SK-N-SH (cell line): ENCODE measurements at regions not wholly inside any gene's neighbourhood (a gene's known extent, or its start where the extent isn't known, plus 50 kb on each side); places are given as distances from the start of the nearest gene placed in this dataset.

Source experiments
- CTCF ChIA-PET: fragments of 300-600, 350-600 bp; formaldehyde crosslinking; extraction: SDS; loops from one replicate; lab custom pipeline; 2021; lab: Yijun Ruan, JAX
- POLR2A ChIA-PET: fragments of 350-600 bp; sonication (Branson Sonifier 250); formaldehyde crosslinking; extraction: SDS; loops from one replicate; lab custom pipeline; 2020; ENCODE audit warnings: antibody characterized with exemption, inconsistent platforms; lab: Yijun Ruan, JAX
- DNase-seq: peaks from one replicate; pipeline ENCODE4 v3.0.0; 2012
- H2AFZ ChIP-seq: fragments of 200-600 bp; sonication (generic); 2 replicates; pipeline ENCODE4 v1.8.1; 2016; ENCODE audit warnings: antibody characterized with exemption, mild to moderate bottlenecking, low read depth
- H3F3A ChIP-seq: fragments of 200-600 bp; sonication (generic); replicated peaks from 2 replicates; pipeline ENCODE3; 2016; ENCODE audit warnings: antibody characterized with exemption, mild to moderate bottlenecking; ENCODE audit not compliant: insufficient read depth
- H3K27ac ChIP-seq, 2 experiments: fragments of 200-500 bp in 1 of 2; fragments of 200-600 bp in 1 of 2; sonication (Bioruptor generic) in 1 of 2; sonication (generic), shearing (Covaris generic) in 1 of 2; 2 replicates each; pipeline versions ENCODE4 v1.5.1 to v1.6.1; 2014 to 2016; ENCODE audit warnings: low read depth in 2 of 2, inconsistent platforms in 1 of 2, low read length in 1 of 2, mild to moderate bottlenecking in 1 of 2, mixed read lengths in 1 of 2
- H3K27me3 ChIP-seq: fragments of 200-600 bp; sonication (generic), shearing (Covaris generic); 2 replicates; pipeline ENCODE4 v1.6.1; 2016; ENCODE audit warnings: mixed run types; ENCODE audit not compliant: insufficient read depth
- H3K36me3 ChIP-seq, 2 experiments: fragments of 200-500 bp in 1 of 2; fragments of 200-600 bp in 1 of 2; sonication (Bioruptor generic) in 1 of 2; sonication (generic) in 1 of 2; replicated peaks in 1 of 2; 2 replicates each; pipeline versions ENCODE3 to v1.5.1; 2014 to 2016; ENCODE audit warnings: low read length in 1 of 2, mild to moderate bottlenecking in 1 of 2; ENCODE audit not compliant: insufficient read depth in 2 of 2, control insufficient read depth in 1 of 2
- H3K4me1 ChIP-seq, 2 experiments: fragments of 200-500 bp in 1 of 2; fragments of 200-600 bp in 1 of 2; sonication (Bioruptor generic) in 1 of 2; sonication (generic), shearing (Covaris generic) in 1 of 2; 2 replicates each; pipeline versions ENCODE4 v1.5.1 to v1.6.1; 2014 to 2016; ENCODE audit warnings: low read depth in 1 of 2, low read length in 1 of 2, mixed run types in 1 of 2; ENCODE audit not compliant: insufficient read depth in 2 of 2, control insufficient read depth in 1 of 2
- H3K4me2 ChIP-seq: fragments of 200-600 bp; sonication (generic), shearing (Covaris generic); 2 replicates; pipeline ENCODE4 v1.6.1; 2017; ENCODE audit warnings: mixed run types
- H3K4me3 ChIP-seq, 2 experiments: fragments of 200-500 bp in 1 of 2; fragments of 200-600 bp in 1 of 2; sonication (Bioruptor generic) in 1 of 2; sonication (generic), shearing (Covaris generic) in 1 of 2; 2 replicates each; pipeline versions ENCODE4 v1.5.1 to v1.8.1; 2014 to 2016; ENCODE audit warnings: low read depth in 2 of 2, inconsistent platforms in 1 of 2, low read length in 1 of 2, mild to moderate bottlenecking in 1 of 2, mixed read lengths in 1 of 2, moderate library complexity in 1 of 2
- H3K79me2 ChIP-seq: fragments of 200-600 bp; sonication (generic); 2 replicates; pipeline ENCODE4 v1.8.1; 2017; ENCODE audit warnings: mild to moderate bottlenecking; ENCODE audit not compliant: insufficient read depth
- H3K9ac ChIP-seq: fragments of 200-600 bp; sonication (generic); 2 replicates; pipeline ENCODE4 v1.6.1; 2017; ENCODE audit warnings: mixed run types
- H3K9me2 ChIP-seq: fragments of 200-600 bp; sonication (generic); 2 replicates; pipeline ENCODE4 v1.6.1; 2017; ENCODE audit warnings: mixed run types
- H3K9me3 ChIP-seq: fragments of 200-600 bp; sonication (generic); 2 replicates; pipeline ENCODE4 v1.6.1; 2017; ENCODE audit warnings: mixed run types, mild to moderate bottlenecking, moderate library complexity
- H4K20me1 ChIP-seq: fragments of 200-600 bp; sonication (generic); 2 replicates; pipeline ENCODE4 v1.6.1; 2017; ENCODE audit warnings: mild to moderate bottlenecking, mixed run types; ENCODE audit not compliant: insufficient read depth
- ELF1 ChIP-seq: IDR thresholded peaks from 2 replicates; pipeline ENCODE4 v1.4.0; 2012
- IRF3 ChIP-seq: fragments of 150-350 bp; IDR thresholded peaks from 2 replicates; pipeline ENCODE4 v1.6.1; 2016; ENCODE audit warnings: mild to moderate bottlenecking, low read depth, low read length
- JUND ChIP-seq: IDR thresholded peaks from 2 replicates; pipeline ENCODE4 v1.4.0; 2012
- NFIC ChIP-seq: IDR thresholded peaks from 2 replicates; pipeline ENCODE4 v1.4.0; 2012; ENCODE audit warnings: borderline replicate concordance
- RAD21 ChIP-seq: IDR thresholded peaks from 2 replicates; pipeline ENCODE4 v1.6.1; 2012; ENCODE audit warnings: mild to moderate bottlenecking, low read length
- RFX5 ChIP-seq: IDR thresholded peaks from 2 replicates; pipeline ENCODE4 v1.6.1; 2012; ENCODE audit warnings: mild to moderate bottlenecking, improper control_type of control experiment, low read length
- RXRA ChIP-seq: IDR thresholded peaks from 2 replicates; pipeline ENCODE4 v1.4.0; 2012; ENCODE audit warnings: low read depth, mild to moderate bottlenecking, borderline replicate concordance
- TAF1 ChIP-seq: IDR thresholded peaks from 2 replicates; pipeline ENCODE4 v1.6.1; 2012; ENCODE audit warnings: low read depth, mild to moderate bottlenecking, low read length, moderate library complexity, borderline replicate concordance
- YY1 ChIP-seq: IDR thresholded peaks from 2 replicates; pipeline ENCODE4 v1.4.0; 2012; ENCODE audit warnings: low read depth, mild to moderate bottlenecking
- WGBS: methylation state at CpG from one replicate; pipeline ENCODE4 v1.1.6; 2017; ENCODE audit warnings: low lambda C conversion rate; 5-methylcytosine and 5-hydroxymethylcytosine counted together
- TF ChIP-seq, protein P1 (sequence below): IDR thresholded peaks from 2 replicates; pipeline ENCODE4 v1.4.0; 2012; ENCODE audit warnings: low read depth, borderline replicate concordance
- TF ChIP-seq, protein P2 (sequence below): fragments of 200-600 bp; sonication (generic); IDR thresholded peaks from 2 replicates; pipeline ENCODE4 v1.6.1; 2017; ENCODE audit warnings: antibody characterized with exemption, mild to moderate bottlenecking, moderate library complexity
- TF ChIP-seq, protein P3 (sequence below): IDR thresholded peaks from 2 replicates; pipeline ENCODE4; 2012

- POLR2A ChIA-PET, result no interaction called here
Measured at GRCh38 chr6:10310826-10311225, 104.0 kb downstream of the TFAP2A start.

DNA sequence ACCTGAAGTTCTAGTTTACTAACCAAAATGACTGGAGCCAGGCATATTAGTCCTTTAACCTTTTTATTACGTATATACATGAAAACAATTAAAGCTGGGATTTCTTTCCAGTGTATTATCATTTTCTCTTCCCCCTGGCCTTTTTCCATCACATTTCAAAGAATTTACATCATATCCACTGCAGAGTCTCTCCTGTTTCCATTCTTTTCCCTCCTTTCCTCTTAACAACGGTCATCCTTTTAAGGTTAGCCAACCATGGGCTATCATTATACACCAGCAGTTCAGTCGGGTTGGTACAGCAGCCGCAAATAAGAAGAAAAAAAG is 104.6 kb downstream of the TFAP2A start:
- Histone ChIP-seq H3K79me2 (no peaks in the 10 kb centered on the region), H3K36me3 (no peaks in the 10 kb centered on the region), H3K9me2 (no peaks in the 10 kb centered on the region), H3K4me2 (no peak overlapping the region), H3K27ac (no peak overlapping the region), H3K9me3 (no peaks in the 10 kb centered on the region), H3K9ac (no peak overlapping the region), H3K4me1 (no peaks in the 10 kb centered on the region), H4K20me1 (no peaks in the 10 kb centered on the region), H3K27me3 (peaks cover 41% of the 10 kb centered on the region; the same call in 1 of the 2 replicates), H3K4me3 (no peak overlapping the region), H2AFZ (no peak overlapping the region), H3F3A (no peaks in the 10 kb centered on the region)
- 7% methylated on average over 4 of the region's 4 CpGs for WGBS
- TF ChIP-seq, protein P1, sequence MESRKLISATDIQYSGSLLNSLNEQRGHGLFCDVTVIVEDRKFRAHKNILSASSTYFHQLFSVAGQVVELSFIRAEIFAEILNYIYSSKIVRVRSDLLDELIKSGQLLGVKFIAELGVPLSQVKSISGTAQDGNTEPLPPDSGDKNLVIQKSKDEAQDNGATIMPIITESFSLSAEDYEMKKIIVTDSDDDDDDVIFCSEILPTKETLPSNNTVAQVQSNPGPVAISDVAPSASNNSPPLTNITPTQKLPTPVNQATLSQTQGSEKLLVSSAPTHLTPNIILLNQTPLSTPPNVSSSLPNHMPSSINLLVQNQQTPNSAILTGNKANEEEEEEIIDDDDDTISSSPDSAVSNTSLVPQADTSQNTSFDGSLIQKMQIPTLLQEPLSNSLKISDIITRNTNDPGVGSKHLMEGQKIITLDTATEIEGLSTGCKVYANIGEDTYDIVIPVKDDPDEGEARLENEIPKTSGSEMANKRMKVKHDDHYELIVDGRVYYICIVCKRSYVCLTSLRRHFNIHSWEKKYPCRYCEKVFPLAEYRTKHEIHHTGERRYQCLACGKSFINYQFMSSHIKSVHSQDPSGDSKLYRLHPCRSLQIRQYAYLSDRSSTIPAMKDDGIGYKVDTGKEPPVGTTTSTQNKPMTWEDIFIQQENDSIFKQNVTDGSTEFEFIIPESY, result no peak
- DNase-seq, result no peak
- ChIA-PET CTCF (no interaction called here), POLR2A (no interaction called here)

More at GRCh38 chr6:10310826-10311225, 104.0 kb downstream of the TFAP2A start:
- Histone ChIP-seq H3K4me3 (no peak overlapping the region), H3K4me2 (no peak overlapping the region), H4K20me1 (no peaks in the 10 kb centered on the region), H2AFZ (no peak overlapping the region), H3F3A (peaks cover 1% of the 10 kb centered on the region), H3K79me2 (no peaks in the 10 kb centered on the region), H3K9me3 (no peaks in the 10 kb centered on the region), H3K9me2 (no peaks in the 10 kb centered on the region), H3K27ac (no peak overlapping the region), H3K27me3 (peaks cover 41% of the 10 kb centered on the region; the same call in 1 of the 2 replicates), H3K36me3 (no peaks in the 10 kb centered on the region), H3K9ac (no peak overlapping the region), H3K4me1 (no peaks in the 10 kb centered on the region; a peak in 1 of 4 replicates)
- TF ChIP-seq RFX5 (no peak), JUND (no peak), ELF1 (no peak), NFIC (no peak), TAF1 (no peak), YY1 (no peak), RAD21 (no peak), IRF3 (no peak), RXRA (no peak)
- TF ChIP-seq, protein P2, sequence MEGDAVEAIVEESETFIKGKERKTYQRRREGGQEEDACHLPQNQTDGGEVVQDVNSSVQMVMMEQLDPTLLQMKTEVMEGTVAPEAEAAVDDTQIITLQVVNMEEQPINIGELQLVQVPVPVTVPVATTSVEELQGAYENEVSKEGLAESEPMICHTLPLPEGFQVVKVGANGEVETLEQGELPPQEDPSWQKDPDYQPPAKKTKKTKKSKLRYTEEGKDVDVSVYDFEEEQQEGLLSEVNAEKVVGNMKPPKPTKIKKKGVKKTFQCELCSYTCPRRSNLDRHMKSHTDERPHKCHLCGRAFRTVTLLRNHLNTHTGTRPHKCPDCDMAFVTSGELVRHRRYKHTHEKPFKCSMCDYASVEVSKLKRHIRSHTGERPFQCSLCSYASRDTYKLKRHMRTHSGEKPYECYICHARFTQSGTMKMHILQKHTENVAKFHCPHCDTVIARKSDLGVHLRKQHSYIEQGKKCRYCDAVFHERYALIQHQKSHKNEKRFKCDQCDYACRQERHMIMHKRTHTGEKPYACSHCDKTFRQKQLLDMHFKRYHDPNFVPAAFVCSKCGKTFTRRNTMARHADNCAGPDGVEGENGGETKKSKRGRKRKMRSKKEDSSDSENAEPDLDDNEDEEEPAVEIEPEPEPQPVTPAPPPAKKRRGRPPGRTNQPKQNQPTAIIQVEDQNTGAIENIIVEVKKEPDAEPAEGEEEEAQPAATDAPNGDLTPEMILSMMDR, result no peak
- TF ChIP-seq, protein P3, sequence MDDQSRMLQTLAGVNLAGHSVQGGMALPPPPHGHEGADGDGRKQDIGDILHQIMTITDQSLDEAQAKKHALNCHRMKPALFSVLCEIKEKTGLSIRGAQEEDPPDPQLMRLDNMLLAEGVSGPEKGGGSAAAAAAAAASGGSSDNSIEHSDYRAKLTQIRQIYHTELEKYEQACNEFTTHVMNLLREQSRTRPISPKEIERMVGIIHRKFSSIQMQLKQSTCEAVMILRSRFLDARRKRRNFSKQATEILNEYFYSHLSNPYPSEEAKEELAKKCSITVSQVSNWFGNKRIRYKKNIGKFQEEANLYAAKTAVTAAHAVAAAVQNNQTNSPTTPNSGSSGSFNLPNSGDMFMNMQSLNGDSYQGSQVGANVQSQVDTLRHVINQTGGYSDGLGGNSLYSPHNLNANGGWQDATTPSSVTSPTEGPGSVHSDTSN, result no peak
- WGBS, result 9% methylated on average over 10 of the region's 10 CpGs
- DNase-seq, result no peak
- CTCF ChIA-PET, result no interaction called here
